Right lobe of liver (tissue), 4 donors: ENCODE measurements at regions not wholly inside any gene's neighbourhood (a gene's known extent, or its start where the extent isn't known, plus 50 kb on each side); places are given as distances from the start of the nearest gene placed in this dataset.

ENCODE experiments used
- CTCF ChIP-seq, 4 donors: fragments of 200-600 bp in 3 of 4; fragments of 450-650 bp in 1 of 4; IDR thresholded peaks; one replicate each; pipeline versions ENCODE4 v1.5.1 to v1.8.0; 2016 to 2022; ENCODE audit warnings: antibody characterized with exemption in 4 of 4, mild to moderate bottlenecking in 2 of 4
- POLR2A ChIP-seq: fragments of 450-650 bp; IDR thresholded peaks from one replicate; pipeline ENCODE4 v1.6.1; 2017; ENCODE audit warnings: antibody characterized with exemption, mild to moderate bottlenecking
- donor health status: DM: no; HTN: no; CAD: no.
- donor health status: DM: no; HTN: no; CAD: no.
- donor health status: DM: no; HTN: yes; CAD: no.

- TF ChIP-seq CTCF (IDR thresholded peaks at IDR 0.05) (no peak), POLR2A (no peak)
Measured at GRCh38 chr5:33244441-33245150, 196.2 kb upstream of the TARS1 start.
